Upper lobe of right lung (tissue), 1 donor: ENCODE measurements at regions not wholly inside any gene's neighbourhood (a gene's known extent, or its start where the extent isn't known, plus 50 kb on each side); places are given as distances from the start of the nearest gene placed in this dataset.
"Not testable (repeated sequence)": the region's sequence is repeated elsewhere in the genome, so short reads cannot be mapped to it uniquely, and the experiment has no call there.

Experiments used
- ATAC-seq: fragments of 200-7000 bp; cut with Tn5 transposase; one replicate; pipeline ENCODE4 v1.9.1; 2020; ENCODE audit warnings: mild to moderate bottlenecking, moderate library complexity
- DNase-seq: peaks from one replicate; pipeline ENCODE4 v3.0.0-alpha.2; 2020
- H3K27ac ChIP-seq: fragments of 200-600 bp; one replicate; pipeline ENCODE4 v1.8.0; 2022
- H3K27me3 ChIP-seq: fragments of 200-600 bp; one replicate; pipeline ENCODE4 v1.8.0; 2022; ENCODE audit warnings: mild to moderate bottlenecking
- H3K36me3 ChIP-seq: fragments of 200-600 bp; one replicate; pipeline ENCODE4 v1.8.0; 2022
- H3K4me1 ChIP-seq: fragments of 200-600 bp; one replicate; pipeline ENCODE4 v1.8.0; 2022
- H3K4me3 ChIP-seq: fragments of 200-600 bp; one replicate; pipeline ENCODE4 v1.8.0; 2022; ENCODE audit warnings: mild to moderate bottlenecking
- H3K9me3 ChIP-seq: fragments of 200-600 bp; one replicate; pipeline ENCODE4 v1.8.0; 2022
- intact Hi-C: fragments of 100-400 bp; cut with DNase I; formaldehyde crosslinking; loops from one replicate; pipeline ENCODE4 v1.11.0; 2022
- TF ChIP-seq, protein P1 (sequence below): fragments of 200-600 bp; IDR thresholded peaks from one replicate; pipeline ENCODE4 v1.8.0; 2022; ENCODE audit warnings: antibody characterized with exemption
- donor health status: DM: no; HTN: yes; CAD: no; lungs with severe emphysema.

DNA sequence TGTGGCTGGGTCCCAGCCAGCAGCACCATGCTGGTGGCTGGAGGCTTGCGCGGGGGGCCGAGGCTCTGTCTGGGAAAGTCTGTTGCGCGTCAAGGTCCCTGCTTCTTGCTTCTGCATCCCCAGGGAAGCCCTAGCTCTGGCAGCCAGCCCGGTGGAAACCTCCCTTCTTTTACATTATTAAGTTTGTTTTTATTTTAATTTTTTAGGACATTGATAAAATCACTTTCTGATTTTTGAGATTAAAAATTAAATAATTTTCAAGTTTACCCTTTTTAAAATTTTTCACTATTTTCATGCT, 81.6 kb downstream of the TRIM51G start:
- ATAC-seq, DNase-seq, H3K27me3 ChIP-seq, H3K9me3 ChIP-seq, H3K4me3 ChIP-seq, H3K27ac ChIP-seq, H3K4me1 ChIP-seq, H3K36me3 ChIP-seq, intact Hi-C loops: not testable (repeated sequence)

GRCh38 chr11:48901381-48902152, 82.1 kb downstream of the TRIM51G start:
- intact Hi-C loops, H3K4me3 ChIP-seq, DNase-seq, ATAC-seq, H3K4me1 ChIP-seq, H3K27me3 ChIP-seq, H3K9me3 ChIP-seq, H3K27ac ChIP-seq, H3K36me3 ChIP-seq: not testable (repeated sequence)

DNA sequence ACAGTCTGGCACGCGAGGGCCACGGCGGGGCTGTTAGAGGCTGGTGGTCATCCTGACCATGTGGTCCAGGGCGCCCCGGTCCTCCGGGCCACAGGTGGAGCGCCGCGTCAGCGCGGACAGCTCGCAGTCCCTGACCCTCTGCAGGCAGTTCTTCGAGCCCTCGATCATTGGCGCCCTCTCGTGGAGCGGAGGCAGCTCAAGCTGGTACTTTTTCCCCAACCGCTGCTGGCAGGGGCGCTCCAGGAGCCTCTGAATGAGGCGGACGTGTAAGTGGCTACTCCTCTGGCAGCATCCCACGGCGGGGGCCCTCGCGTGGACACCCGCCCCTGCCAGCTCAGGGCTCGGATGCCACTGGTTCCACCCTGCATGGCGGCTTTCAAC, 82.9 kb downstream of the TRIM51G start:
- H3K36me3 ChIP-seq, H3K4me1 ChIP-seq, H3K27ac ChIP-seq, ATAC-seq, intact Hi-C loops, H3K27me3 ChIP-seq, H3K9me3 ChIP-seq, H3K4me3 ChIP-seq: not testable (repeated sequence)
- peak; percentile 58 for DNase-seq

DNA sequence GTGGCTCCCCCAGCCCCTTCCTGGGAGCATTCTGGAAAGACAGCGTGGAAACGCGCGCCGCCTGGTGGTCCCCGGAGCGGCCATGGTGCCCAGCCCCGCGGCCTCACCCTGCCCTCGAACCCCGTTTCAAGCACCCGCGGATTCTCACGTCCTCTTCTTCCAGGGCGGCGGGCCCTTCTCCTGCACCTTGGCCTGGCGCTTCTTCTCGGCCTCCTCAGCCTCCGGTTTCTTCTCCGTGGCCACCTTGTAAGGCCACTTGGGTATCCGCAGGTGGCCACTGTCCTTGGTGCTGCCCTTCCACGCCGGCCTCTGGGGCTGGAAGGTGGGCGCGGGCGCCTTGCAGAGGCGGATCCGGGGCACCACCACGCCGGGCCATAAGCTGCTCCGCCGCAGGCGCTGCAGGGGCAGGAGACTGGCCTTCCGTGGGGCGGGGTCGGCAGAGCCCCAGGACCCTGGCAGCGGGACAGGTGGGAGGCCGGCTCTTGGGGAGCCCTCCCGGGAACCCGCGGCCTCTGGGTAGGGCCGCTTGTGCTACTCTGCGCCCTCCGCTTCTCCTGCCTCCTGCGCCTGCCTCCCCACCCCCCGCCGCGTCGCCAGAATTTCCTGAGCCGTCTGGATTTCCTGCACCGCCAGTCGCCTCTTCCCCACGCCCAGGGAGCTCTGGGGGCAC, 83.4 kb downstream of the TRIM51G start:
- no peaks in the 10 kb centered on the region for H3K36me3 ChIP-seq
- no peaks in the 10 kb centered on the region for H3K9me3 ChIP-seq
- no peak overlapping the region for H3K4me3 ChIP-seq
- H3K4me1 ChIP-seq: no peaks in the 10 kb centered on the region
- intact Hi-C loops: no loop called here
- TF ChIP-seq, protein P1, sequence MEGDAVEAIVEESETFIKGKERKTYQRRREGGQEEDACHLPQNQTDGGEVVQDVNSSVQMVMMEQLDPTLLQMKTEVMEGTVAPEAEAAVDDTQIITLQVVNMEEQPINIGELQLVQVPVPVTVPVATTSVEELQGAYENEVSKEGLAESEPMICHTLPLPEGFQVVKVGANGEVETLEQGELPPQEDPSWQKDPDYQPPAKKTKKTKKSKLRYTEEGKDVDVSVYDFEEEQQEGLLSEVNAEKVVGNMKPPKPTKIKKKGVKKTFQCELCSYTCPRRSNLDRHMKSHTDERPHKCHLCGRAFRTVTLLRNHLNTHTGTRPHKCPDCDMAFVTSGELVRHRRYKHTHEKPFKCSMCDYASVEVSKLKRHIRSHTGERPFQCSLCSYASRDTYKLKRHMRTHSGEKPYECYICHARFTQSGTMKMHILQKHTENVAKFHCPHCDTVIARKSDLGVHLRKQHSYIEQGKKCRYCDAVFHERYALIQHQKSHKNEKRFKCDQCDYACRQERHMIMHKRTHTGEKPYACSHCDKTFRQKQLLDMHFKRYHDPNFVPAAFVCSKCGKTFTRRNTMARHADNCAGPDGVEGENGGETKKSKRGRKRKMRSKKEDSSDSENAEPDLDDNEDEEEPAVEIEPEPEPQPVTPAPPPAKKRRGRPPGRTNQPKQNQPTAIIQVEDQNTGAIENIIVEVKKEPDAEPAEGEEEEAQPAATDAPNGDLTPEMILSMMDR: no peak
- no peaks in the 10 kb centered on the region for H3K27me3 ChIP-seq
- no peak for ATAC-seq
- DNase-seq: peak; percentile 49
- no peak overlapping the region for H3K27ac ChIP-seq

GRCh38 chr11:48880021-48880441, 103.7 kb downstream of the TRIM51G start:
- no peak overlapping the region for H3K4me3 ChIP-seq
- intact Hi-C loops: no loop called here
- H3K9me3 ChIP-seq: no peaks in the 10 kb centered on the region
- TF ChIP-seq, protein P1: no peak
- DNase-seq: peak; percentile 59
- no peaks in the 10 kb centered on the region for H3K36me3 ChIP-seq
- ATAC-seq: no peak
- no peak overlapping the region for H3K27ac ChIP-seq
- no peaks in the 10 kb centered on the region for H3K4me1 ChIP-seq
- no peaks in the 10 kb centered on the region for H3K27me3 ChIP-seq

- Histone ChIP-seq H3K27ac (no peak overlapping the region), H3K27me3 (no peaks in the 10 kb centered on the region), H3K4me3 (no peak overlapping the region), H3K4me1 (no peaks in the 10 kb centered on the region), H3K36me3 (no peaks in the 10 kb centered on the region), H3K9me3 (no peaks in the 10 kb centered on the region)
- DNase-seq (no peak), ATAC-seq (no peak)
- intact Hi-C loops: no loop called here
- TF ChIP-seq, protein P1: no peak
These were observed 104.4 kb downstream of the TRIM51G start for GRCh38 chr11:48879256-48879655.
